BJ (cell line): ENCODE measurements at regions not wholly inside any gene's neighbourhood (a gene's known extent, or its start where the extent isn't known, plus 50 kb on each side); places are given as distances from the start of the nearest gene placed in this dataset.

Experiments
- CTCF ChIA-PET: fragments of 350-600 bp; formaldehyde crosslinking; extraction: SDS; loops from one replicate; lab custom pipeline; 2021; ENCODE audit warnings: antibody characterized with exemption, inconsistent platforms; lab: Yijun Ruan, JAX
- POLR2A ChIA-PET: fragments of 300-600 bp; sonication (Branson Sonifier 250); formaldehyde crosslinking; extraction: SDS; loops from one replicate; lab custom pipeline; 2021; ENCODE audit warnings: antibody characterized with exemption; lab: Charles Lee
- DNase-seq: peaks from one replicate; pipeline ENCODE4 v3.0.0-alpha.2; 2011; ENCODE audit warnings: low read depth
- H3K27me3 ChIP-seq: 2 replicates; pipeline ENCODE4 v1.6.0; 2011; ENCODE audit warnings: low read length; ENCODE audit not compliant: control insufficient read depth, insufficient read depth
- H3K36me3 ChIP-seq: 2 replicates; pipeline ENCODE4 v1.5.1; 2011; ENCODE audit warnings: low read length; ENCODE audit not compliant: control insufficient read depth, insufficient read depth
- H3K4me3 ChIP-seq: 2 replicates; pipeline ENCODE4 v1.5.1; 2011; ENCODE audit warnings: low read depth, mild to moderate bottlenecking, control low read depth, low read length
- TF ChIP-seq, protein P1 (sequence below): IDR thresholded peaks from 2 replicates; pipeline ENCODE4 v1.5.1; 2011; ENCODE audit warnings: low read depth, mild to moderate bottlenecking, control low read depth, inconsistent platforms, low read length, moderate library complexity; ENCODE audit not compliant: insufficient read depth

GRCh38 chr20:52780462-52780861, 191.7 kb upstream of the TSHZ2 start:
- Histone ChIP-seq H3K4me3 (no peak overlapping the region), H3K36me3 (no peaks in the 10 kb centered on the region), H3K27me3 (no peaks in the 10 kb centered on the region)
- DNase-seq: no peak
- ChIA-PET CTCF (no interaction called here), POLR2A (no interaction called here)
- TF ChIP-seq, protein P1, sequence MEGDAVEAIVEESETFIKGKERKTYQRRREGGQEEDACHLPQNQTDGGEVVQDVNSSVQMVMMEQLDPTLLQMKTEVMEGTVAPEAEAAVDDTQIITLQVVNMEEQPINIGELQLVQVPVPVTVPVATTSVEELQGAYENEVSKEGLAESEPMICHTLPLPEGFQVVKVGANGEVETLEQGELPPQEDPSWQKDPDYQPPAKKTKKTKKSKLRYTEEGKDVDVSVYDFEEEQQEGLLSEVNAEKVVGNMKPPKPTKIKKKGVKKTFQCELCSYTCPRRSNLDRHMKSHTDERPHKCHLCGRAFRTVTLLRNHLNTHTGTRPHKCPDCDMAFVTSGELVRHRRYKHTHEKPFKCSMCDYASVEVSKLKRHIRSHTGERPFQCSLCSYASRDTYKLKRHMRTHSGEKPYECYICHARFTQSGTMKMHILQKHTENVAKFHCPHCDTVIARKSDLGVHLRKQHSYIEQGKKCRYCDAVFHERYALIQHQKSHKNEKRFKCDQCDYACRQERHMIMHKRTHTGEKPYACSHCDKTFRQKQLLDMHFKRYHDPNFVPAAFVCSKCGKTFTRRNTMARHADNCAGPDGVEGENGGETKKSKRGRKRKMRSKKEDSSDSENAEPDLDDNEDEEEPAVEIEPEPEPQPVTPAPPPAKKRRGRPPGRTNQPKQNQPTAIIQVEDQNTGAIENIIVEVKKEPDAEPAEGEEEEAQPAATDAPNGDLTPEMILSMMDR: no peak

GRCh38 chr20:52779125-52779524, 193.0 kb upstream of the TSHZ2 start:
- ChIA-PET CTCF (no interaction called here), POLR2A (no interaction called here)
- TF ChIP-seq, protein P1: no peak
- H3K4me3 ChIP-seq: no peak overlapping the region
- no peaks in the 10 kb centered on the region for H3K27me3 ChIP-seq
- no peak for DNase-seq
- H3K36me3 ChIP-seq: no peaks in the 10 kb centered on the region

- ChIA-PET POLR2A (no interaction called here), CTCF (no interaction called here)
- TF ChIP-seq, protein P1: no peak
- no peak overlapping the region for H3K4me3 ChIP-seq
- no peaks in the 10 kb centered on the region for H3K36me3 ChIP-seq
- H3K27me3 ChIP-seq: no peaks in the 10 kb centered on the region
- DNase-seq: no peak
These were observed 195.0 kb upstream of the TSHZ2 start for GRCh38 chr20:52777171-52777570.

DNA sequence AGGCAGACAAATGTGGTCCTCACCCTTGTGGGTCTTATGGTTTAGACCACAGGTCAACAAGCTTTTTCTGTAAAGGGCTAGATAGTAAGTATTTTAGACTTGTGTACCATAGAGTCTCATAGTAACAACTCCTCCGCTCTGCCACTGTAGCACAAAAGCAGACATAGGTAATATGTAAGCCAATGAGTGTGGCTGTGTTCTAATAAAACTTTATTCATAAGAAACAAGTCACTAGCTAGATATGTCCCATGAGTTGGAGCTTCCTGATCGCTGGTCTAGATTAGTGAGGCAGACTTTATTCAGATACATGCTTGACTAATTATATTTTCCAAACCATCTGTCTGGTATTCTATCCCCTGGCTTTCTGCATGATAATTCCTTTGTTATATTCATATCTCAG, 196.4 kb upstream of the TSHZ2 start:
- TF ChIP-seq, protein P1: no peak
- POLR2A ChIA-PET: no interaction called here
- CTCF ChIA-PET: no interaction called here

DNA sequence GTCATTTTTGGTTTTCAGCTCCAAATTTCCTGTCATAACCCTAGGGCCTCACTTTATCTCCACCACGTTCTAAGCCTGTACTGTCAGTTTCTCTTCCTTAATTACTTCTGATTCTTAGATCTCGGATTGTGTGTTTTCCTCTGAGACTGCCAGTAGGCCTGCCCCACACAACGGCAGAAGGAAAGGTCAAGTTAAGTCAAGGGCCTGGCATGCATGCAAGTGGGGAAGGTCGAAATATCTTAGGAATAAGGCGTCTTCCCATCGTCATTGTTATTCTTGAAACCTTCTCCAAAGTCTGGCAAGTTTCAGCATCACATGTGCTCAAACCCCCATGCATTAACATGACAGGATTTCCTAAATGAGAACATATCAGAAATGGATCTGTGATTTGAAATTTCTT, 203.5 kb upstream of the TSHZ2 start:
- Histone ChIP-seq H3K36me3 (no peaks in the 10 kb centered on the region), H3K4me3 (no peak overlapping the region), H3K27me3 (no peaks in the 10 kb centered on the region)
- TF ChIP-seq, protein P1: no peak
- DNase-seq: no peak
- ChIA-PET CTCF (no interaction called here), POLR2A (no interaction called here)

More for the DNA sequence above, 196.4 kb upstream of the TSHZ2 start:
- no peaks in the 10 kb centered on the region for H3K27me3 ChIP-seq
- no peak overlapping the region for H3K4me3 ChIP-seq
- H3K36me3 ChIP-seq: no peaks in the 10 kb centered on the region
- DNase-seq: no peak
